ENCODE measurements at regions not wholly inside any gene's neighbourhood (a gene's known extent, or its start where the extent isn't known, plus 50 kb on each side); places are given as distances from the start of the nearest gene placed in this dataset.

DNA sequence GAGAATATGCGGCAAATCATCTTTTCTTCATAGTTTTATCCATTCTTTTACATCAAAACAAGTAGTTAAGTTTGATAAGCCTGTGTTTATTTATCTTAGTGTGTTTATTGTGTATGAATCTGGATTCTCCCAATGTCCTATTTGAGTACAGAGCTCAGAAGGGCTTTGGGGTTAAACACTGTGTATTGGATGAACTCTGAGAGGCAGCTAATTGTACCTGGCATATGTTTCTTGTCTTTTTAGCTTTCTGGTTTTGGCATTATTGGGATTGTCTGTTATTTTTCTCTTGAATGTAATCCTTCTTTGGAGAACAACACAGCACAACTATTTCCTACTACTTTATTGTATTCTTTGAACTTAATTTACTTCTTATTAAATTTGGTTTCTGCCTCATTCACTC lies 906.9 kb downstream of the ADGRL2 start:
- DNase-seq: no peak

DNA sequence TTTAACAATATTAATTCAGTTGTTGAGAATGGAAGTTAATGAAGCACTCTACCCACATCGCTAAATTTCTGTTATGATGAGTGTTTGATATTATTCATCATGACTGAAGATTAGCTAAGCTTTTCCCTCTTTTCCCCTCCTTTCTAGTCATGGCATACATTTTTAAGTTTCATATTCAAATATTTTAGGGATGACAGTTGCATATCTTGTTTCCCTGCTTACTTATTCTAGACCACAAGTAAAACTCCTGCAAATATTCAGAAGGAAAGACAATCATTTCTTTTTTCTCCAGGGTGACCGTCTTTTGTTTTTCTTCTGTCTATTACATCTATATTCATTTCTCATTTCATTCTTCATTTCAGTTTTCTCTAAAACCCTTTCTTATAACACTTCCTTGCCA lies 906.0 kb downstream of the ADGRL2 start:
- DNase-seq: no peak

DNA sequence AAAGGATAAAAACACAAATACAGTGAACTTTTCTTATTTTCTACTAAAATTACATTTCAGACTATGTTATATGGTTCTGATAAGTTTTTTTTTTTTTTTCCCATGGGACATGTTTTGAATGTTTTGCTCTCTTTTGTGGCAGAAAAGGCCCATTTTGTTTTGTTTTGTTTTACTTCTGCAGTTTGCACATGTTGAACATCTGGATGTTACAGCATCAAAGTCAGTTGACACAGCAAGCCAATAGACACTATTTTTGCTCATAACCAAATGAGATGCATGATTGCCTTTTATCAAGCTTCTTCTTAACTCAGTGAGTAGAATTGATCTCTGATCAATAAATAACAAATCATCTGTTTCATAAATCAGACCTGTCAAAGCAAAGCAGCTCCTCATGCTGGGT lies 904.2 kb downstream of the ADGRL2 start:
- DNase-seq: no peak

DNA sequence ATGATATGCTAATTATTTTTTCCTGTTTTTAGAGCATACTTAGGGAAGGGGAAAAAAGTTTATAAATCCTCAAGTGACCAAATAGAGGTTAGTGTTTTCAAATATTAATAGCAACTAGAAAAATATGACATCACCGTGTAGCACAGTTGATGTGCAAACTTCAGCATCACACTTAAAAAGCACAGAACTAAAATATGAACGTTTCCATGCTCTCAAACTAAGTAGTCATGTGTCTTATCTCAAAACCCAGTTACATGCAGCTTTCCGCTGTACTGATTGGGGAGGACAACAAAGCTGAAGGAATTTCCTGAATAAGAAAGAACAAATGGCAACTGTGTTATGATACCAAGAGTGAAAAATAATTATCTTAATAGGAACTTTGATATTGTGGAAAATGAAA lies 903.7 kb downstream of the ADGRL2 start:
- DNase-seq: no peak

DNA sequence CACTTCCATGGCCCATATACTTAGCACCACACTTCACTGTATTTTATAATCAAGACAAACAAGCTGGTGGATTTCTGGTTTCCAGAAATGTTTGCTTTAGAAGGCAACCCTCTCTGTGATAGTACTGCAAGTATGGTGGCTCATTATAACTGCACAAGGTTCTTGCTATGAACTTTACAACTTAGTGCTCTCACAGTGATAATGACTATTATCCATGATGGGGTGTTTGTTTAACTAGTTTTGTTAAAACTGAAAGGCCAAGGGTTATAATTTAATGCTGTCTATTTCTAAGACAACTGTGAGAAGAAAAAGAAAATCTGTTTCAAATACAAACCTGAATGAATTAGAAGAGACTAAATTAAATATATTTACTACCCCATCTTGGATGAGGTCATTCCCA lies 903.2 kb downstream of the ADGRL2 start:
- no peak for DNase-seq

DNA sequence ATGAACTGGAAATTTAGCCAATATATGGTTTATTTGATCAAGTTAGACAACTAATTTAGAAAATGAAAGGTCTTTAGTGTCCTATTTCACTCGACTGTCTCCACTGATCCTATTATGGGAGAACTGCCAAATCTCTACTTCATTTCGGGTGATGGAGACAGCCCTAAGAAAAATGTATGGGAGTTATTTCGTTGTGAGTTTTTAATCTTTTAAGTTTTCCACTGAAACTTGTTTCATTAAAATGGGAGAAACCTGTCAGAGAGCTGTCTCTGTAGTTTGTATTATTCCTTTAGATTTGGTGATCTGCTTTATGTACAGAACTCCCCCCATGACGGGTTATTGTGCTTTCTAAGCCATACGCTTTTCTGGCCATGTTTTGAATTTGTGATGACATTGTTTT lies 899.7 kb downstream of the ADGRL2 start:
- no peak for DNase-seq

DNA sequence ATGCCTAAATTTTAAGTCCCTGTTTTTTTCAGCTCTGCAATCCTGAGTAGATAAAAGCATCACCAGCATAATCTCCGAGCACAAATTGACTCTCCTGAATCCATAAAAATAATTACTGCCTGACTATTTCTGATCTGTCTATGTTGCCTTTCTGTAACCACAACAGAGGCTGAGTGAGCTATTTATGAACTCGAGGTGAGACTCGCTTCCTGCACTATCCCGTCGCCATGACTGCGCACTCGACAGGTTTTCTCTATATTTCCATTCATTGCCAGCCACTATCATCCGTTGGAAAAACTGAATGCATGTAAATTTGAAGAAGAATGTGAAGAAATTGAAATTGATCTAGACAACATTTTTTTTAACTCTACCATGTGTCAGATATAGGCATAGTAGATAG lies 897.2 kb downstream of the ADGRL2 start:
- no peak for DNase-seq

DNA sequence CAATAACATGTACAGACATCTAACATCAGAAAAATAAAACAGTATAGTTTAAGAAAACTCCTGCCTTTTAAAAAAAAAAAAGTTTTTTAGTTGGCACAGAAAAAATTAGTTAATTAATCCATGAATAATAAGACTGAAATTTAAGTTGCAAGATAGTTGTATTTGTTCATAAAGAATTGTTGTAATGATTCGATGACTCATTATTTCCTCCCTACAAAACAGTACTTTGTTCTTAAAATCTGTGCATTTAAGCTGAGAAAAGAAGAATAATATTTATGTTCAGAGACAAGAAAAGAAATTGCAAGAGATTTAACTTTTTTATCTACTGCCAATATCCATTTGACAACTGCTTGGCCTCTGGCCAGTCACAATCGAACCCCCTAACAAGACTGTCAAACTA lies 894.7 kb downstream of the ADGRL2 start:
- no peak for DNase-seq

DNA sequence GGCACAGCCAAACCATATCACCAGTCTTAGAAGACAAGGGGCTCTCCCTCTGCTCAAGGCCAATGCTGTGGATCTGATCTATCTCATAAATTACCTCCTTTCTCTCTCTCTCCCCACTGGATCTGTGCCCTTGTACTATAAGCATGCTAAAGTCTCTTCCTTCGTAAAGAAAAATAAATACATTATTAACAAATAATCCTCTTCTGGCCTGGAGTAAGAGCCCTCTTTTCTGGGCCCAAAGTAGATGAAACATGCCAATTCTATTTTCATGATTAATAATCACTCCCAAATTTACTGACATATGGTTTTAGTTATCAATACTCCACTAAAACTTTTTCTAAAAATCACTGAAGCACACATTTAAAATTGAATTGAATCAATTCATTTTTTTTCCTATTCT lies 889.7 kb downstream of the ADGRL2 start:
- no peak for DNase-seq

DNA sequence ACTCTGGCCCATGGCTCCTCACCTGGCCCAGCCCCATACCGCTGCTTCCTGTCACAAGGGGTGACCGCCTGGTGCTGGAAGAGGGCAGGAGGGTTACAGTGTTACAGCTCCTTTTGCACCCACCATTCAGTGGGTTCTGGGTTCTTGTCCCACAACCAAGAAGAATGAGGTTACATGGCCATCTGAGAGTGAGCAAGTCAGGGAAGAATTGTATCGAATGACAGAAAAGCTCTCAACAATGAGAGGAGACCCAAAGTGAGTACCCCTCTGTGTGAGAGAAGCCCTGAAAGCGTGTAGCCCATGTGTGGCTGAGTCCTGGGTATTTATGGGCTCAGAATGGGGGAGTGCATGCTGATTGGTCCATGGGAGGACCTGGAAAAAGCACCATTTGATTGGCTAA lies 888.5 kb downstream of the ADGRL2 start:
- no peak for DNase-seq

DNA sequence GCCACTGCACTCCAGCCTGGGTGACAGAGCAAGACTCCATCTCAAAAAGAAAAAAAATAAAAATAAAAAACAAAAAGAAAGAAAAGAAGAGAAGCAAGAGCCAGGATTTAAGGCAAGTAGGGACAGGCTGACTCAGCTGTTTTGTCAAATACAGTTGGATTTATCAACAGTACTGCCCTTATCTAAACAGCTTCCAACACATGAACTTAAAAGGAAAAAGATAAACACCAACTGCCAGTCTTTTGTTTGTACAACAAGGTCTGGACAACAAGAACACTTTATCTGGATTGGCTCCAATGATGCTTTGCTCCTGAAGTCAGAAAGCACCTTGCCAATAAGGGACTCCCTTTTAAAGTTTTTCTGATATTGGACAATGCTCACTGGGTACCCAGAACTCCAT lies 886.0 kb downstream of the ADGRL2 start:
- no peak for DNase-seq

DNA sequence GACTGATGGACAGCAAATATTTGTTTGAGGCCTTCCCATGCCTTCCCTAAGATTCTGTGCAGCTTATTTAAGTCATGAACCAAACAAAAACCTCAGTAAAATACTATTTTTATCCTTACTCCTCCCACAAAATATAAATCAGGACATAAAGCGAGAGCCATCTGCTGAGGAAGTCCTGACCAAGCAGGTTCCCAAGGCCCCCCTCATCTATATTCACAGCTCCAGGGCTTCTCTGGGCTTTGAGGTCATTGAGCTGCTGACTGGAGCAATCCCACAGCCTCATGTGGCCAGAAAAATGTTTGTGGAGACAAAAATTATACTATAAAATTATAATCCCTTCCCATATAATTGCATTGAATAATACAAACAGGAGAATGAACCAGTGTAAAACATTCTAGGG lies 846.2 kb downstream of the ADGRL2 start:
- no peak for DNase-seq

DNA sequence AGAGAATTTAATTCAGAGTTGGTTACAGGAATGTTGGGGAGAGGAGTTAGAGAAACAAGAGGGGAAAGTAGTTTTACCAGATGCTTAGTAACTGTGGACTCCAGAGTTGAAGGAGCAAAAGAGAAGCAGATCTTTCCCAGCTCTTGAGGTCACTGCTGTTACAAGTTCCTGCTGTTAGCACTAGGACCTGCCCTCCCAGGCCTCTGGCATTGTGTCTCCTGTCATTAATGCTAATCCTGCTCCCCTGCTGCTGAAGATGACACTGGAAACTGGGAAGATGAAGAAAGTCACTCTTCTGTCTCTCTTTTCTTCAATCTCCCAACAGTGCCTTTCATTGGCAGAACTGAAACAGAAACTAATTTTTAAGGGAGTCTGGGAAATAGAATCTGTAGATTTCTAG lies 845.6 kb downstream of the ADGRL2 start:
- DNase-seq: no peak

DNA sequence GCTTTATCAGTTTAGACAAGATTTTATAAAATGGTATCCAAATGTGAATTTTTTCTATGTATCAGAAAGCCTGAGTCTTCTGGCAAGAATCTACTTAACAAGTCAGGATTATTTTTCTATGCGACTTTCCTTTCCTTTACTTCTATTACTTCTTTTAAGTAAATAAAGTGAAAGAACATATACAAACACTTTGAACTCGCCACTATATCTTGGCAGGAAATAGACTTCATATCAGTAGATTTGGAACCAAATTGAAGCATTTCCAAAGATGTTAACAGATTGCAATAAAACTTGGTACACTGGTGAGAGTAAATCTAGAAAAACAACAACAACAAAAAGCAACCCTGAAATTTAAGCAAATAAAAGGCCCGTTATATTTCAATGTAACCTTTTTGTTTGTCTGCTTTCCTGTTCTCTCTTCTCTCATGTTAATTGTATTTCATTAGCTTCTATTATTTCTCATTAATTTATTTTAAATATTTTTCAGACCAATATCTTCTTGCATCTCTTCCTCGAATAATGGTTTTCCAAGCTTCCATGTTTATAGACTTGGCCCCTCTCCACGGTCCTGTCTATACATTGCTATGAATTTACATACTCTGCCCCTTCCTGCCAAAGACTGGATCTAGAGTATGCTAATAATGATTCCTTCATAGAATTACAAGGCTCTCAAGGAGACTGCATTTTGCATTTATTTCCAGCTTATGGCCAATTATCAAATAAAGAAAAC lies 843.6 kb downstream of the ADGRL2 start:
- no peak for DNase-seq

DNA sequence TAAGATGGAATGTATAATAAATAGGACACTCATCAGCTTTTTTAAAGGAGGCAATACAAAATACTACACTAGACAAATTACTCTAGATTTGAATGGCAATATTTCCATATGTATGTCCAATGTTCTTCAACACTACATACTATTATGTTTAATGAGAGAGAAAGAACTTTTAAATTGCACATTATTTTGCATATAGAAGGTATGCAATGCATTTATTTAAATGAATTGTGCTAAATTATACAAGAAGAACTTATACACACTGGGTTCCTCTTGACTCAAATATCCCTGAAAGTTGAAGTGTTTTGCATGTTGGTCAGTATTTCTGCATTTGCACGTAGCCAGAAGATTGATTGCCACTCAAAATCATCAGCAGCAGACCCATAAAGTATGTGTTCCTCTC lies 839.6 kb downstream of the ADGRL2 start:
- DNase-seq: no peak

DNA sequence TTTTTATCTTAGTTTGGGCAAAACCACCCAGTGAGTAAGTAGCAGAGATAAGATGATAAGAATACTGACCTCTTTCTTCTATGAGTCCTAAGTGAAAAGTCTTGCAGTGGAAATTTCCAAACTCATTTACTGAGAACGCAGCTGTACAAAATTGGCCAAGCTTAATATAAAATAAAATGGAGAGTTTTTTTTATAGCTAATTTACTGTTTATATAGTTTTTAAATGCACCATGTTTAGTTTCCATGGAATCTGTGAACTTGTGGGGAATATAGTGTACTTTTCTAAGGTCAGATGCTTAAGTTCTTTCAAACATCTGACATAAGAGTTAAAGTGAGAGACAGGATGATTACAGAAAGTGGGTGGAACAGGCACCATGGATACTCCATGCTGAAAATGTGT lies 833.5 kb downstream of the ADGRL2 start:
- DNase-seq: no peak

DNA sequence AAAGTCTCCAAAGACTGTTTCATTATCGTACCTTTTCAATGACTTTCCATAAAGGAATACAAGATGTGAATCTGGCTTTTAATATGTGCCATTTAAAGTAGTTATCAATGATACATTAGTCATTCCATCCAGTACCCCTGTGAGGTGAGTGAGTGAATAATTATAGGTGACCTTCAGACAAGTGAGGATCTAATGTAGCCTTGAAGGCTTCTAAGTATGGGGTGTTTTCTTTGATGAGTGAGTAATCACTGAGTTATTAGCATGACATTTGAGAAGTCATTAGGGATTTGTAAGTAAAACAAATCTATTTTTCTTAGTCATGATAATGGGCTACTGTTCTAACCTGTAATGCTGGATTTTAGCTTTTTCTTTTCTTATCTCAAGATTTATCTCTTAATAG lies 831.4 kb downstream of the ADGRL2 start:
- DNase-seq: no peak

DNA sequence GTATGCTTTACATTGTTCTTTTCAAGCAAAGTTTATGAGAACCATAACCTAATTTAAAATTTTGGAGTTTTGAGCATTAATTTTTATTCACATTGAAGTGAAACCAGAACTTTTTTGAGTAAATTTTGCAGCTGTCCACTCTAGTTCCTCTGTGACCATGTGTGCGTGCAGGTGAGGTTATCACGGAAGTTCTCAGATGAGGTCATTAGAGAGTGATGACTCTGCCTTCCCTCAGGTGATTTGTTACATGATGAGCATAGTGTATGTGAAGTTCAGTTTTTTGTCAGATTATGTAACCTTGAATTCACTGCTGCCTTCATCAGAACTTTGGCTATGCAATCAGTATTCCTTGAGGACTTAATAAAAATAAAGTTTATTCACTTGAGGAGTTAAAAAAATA lies 828.2 kb downstream of the ADGRL2 start:
- no peak for DNase-seq

DNA sequence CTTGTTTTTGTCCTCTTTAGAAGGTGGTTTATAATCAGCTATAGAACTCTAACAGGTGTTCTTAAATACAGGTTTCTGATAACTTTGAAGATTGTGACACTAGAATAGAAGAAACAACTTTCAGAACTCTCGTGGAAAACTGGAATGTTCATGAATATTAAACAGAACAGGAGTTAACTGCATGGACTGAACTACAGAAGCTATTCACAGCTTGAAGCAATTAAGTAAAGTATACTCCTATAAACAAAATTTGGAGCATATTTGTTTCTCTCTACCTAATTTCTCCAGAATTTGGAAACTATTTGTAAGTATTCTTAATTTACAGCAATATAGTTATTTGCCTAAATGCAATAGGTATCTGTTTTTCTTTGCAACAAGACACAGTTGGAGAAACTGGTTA lies 824.8 kb downstream of the ADGRL2 start:
- no peak for DNase-seq

DNA sequence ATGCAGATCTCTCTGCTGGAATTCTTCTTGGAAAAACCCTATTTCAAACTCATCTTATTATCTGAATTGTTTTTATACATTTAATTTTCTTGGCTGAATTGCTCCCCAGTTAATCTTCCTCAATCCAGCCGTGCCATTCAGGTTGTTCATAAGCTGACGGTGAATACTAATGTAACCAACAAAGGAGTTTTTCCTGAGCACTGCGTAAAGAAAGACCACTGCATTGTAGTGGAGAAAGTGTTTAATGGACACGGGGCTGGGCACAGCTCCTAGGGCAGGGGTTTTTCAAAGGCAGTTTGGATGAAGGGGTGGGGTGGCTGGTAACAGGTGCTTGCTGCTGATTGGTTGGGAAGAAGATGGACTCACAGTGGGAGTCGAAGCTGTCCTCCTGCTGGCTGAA lies 820.3 kb downstream of the ADGRL2 start:
- DNase-seq: no peak

DNA sequence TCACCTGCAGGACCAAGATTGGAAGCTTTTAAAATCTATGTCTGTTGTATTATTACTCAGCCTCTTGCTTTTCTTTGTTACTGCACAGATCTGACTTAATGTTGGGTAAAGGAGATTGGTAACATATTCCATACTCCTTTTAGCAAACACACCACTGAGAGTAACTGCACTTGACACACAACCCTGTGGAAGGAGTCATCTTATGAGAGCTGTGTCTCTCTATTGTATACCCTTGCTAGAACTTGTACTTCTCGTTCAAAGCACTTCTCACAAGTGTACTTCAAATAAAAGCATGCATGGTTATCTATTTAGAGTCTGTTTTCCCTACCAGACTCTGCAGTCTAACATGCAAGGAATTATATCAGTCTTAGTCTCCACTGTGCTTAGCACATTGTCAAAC lies 813.4 kb downstream of the ADGRL2 start:
- no peak for DNase-seq

DNA sequence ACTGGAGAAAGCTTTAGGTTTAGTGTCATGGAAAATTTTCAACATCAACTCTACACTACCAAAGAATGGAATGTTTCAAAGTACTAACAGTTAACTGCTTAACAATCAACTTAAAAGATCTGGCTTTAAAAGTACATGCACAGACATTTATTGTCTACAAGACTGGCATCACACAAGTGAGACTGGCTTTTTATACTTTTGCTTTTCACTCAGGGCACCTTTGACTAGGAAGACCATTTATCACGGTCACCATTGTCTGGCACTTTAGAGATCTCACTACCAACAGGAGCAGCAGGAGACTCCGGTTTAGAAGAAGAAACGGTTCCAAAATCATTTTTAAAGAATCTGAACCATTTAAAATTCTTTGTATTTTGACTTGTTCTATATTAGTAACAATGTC lies 812.3 kb downstream of the ADGRL2 start:
- DNase-seq: no peak

DNA sequence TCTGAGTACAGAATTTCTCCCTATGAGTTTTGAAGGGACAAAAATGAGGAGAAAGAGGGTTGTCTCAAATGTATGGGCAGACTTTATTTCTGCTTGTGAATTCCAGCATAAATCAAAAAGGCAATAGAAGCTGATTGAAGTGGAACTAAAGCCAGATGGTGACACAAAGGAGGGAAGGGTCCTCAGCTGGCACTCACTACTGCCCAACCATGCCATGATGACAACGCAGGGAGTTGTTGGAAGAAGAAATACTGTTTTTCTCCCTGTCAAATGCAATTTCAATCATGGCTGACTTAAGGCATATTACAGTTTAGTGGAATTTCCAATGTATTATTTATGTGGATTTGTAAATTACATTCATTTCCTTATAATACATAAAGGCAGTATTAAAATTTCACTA lies 805.8 kb downstream of the ADGRL2 start:
- DNase-seq: no peak

DNA sequence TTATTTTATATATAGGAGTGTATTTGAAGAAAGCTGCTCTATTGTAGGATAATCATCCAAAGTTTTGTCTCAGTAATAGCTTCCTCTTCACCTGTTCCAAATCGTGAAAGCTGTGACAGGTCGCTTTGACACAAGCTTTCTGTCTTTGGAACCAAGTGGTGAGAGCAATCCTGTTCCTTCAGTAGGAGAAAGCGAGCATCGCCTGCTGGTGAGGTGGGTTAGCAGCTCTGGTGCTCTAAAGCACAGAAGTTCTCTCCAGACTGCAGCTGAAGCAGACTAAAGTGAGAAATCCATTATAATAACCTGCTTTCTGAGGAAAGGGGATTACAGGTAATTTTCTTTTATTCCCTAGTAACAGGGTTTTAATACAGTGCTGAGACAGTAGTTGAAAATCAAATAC lies 803.8 kb downstream of the ADGRL2 start:
- no peak for DNase-seq

DNA sequence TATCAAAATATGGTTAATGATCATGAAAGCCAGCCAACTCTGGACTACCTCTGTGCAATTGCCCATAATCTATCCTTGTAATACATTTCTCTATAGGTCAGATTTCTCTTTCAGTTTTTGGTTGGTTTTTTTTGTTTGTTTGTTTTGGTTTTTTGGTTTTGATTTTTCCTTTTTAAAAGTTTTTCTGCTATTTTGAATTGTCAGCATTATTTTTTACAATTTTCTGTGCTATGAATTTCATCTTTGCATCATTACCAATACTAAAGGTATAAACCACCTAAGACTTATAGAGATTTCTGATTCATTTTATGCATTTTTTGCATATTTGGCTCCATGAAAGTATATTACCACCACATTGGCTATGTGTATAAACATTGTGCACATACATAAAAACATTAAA lies 799.6 kb downstream of the ADGRL2 start:
- no peak for DNase-seq

DNA sequence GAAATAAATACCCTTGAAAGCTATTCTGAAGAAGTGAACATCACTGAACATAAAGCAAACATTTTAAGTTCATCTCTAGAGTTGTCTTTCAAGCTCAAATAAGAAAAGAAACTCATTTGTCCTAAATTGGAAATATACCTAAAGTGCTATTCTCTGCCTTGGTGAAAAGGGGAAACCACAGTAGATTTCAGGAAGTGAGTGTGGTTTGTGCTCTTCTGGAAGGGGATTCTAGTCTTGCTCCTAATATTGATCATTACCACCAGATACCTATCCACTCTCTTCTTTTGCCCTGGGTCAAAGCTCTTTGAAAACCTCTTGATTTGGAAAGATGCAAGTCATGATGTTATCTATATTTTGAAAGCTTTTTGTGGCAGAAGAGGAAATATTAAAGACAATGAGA lies 798.1 kb downstream of the ADGRL2 start:
- DNase-seq: no peak
